ENCODE measurements at regions not wholly inside any gene's neighbourhood (a gene's known extent, or its start where the extent isn't known, plus 50 kb on each side); places are given as distances from the start of the nearest gene placed in this dataset.
A peak's percentile ranks its signal among the peaks of the same experiment; 100 is the strongest.

DNA sequence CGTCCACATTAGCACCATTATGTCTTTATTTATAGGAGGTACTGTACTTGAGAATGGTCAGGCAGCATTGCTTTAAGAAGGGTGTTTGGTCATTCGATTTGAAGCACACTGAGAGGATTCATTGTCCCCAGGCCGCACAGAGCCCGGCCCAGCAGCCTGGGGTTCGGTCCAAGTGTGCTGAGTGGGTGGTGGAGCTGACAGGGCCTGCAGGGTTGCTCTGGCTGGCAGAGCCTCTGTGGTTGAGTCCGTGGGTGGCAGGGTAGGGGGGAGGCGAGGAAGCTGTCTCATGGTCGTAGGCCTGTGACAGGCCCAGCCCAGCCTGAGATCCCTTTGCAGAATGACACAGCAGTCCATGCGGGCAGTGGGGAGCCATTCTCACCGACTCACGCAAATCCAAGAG is 227.7 kb upstream of the TOPAZ1 start:
- H3K9me3 Mint-ChIP-seq = peaks cover 0 to 3% (median 0%) of the 10 kb centered on the region in 7 donors
- H3K9me3 ChIP-seq (ENCODE audit: control insufficient read depth in 2 of 2, low read length in 2 of 2) = no peaks in the 10 kb centered on the region
- H3K27me3 Mint-ChIP-seq = peaks cover 44% of the 10 kb centered on the region
- no peak overlapping the region for H3K4me3 ChIP-seq (ENCODE audit: low read depth, low read length)
- no peak overlapping the region for H3K27ac Mint-ChIP-seq
- H3K4me1 ChIP-seq (ENCODE audit: control insufficient read depth, insufficient read depth, low read length, poor library complexity, severe bottlenecking) = no peaks in the 10 kb centered on the region
- peaks cover 8% of the 10 kb centered on the region for H3K27me3 ChIP-seq (ENCODE audit: control insufficient read depth, insufficient read depth, low read length)
- ATAC-seq (ENCODE audit: low read depth in 2 of 2) = no peak
- no peaks in the 10 kb centered on the region for H3K4me1 Mint-ChIP-seq
- H3K36me3 ChIP-seq (ENCODE audit: control insufficient read depth, insufficient read depth, low read length) = no peaks in the 10 kb centered on the region
- DNase-seq = no peak
- no peaks in the 10 kb centered on the region for H3K36me3 Mint-ChIP-seq
- H3K27ac ChIP-seq (ENCODE audit: insufficient read depth, low read length, poor library complexity, severe bottlenecking) = no peak overlapping the region
- H3K4me3 Mint-ChIP-seq = no peak overlapping the region

DNA sequence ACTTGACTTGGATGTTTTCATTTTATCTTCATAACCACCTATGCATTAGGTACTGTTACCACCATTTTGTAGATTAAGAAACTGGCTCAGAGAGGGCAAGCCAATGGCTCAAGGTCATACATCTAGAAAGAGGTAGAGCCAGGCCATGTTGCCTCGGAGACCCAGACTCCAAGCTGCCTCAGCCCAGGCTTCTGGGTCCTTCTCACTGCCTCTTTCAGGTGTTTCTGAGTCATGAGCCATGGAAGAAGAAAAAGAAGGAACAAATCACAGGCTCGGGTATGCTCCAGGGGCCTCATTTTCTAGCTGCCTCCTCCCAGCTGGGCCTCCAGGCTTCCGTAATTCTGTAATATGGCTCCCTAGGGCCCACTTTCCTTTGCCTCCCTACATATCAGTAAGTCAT is 226.5 kb upstream of the TOPAZ1 start:
- H3K4me3 Mint-ChIP-seq = no peak overlapping the region
- Histone ChIP-seq H3K27ac (ENCODE audit: insufficient read depth, low read length, poor library complexity, severe bottlenecking) (no peak overlapping the region), H3K36me3 (ENCODE audit: control insufficient read depth, insufficient read depth, low read length) (no peaks in the 10 kb centered on the region), H3K4me1 (ENCODE audit: control insufficient read depth, insufficient read depth, low read length, poor library complexity, severe bottlenecking) (no peaks in the 10 kb centered on the region), H3K4me3 (ENCODE audit: low read depth, low read length) (no peak overlapping the region), H3K27me3 (ENCODE audit: control insufficient read depth, insufficient read depth, low read length) (peaks cover 13% of the 10 kb centered on the region), H3K9me3 (ENCODE audit: control insufficient read depth in 2 of 2, low read length in 2 of 2) (no peaks in the 10 kb centered on the region)
- H3K4me1 Mint-ChIP-seq = no peaks in the 10 kb centered on the region
- no peak overlapping the region for H3K27ac Mint-ChIP-seq
- DNase-seq (no peak), ATAC-seq (ENCODE audit: low read depth in 2 of 2) (no peak)
- peaks cover 0 to 3% (median 0%) of the 10 kb centered on the region in 7 donors for H3K9me3 Mint-ChIP-seq
- no peaks in the 10 kb centered on the region for H3K36me3 Mint-ChIP-seq
- H3K27me3 Mint-ChIP-seq = peaks cover 46% of the 10 kb centered on the region

DNA sequence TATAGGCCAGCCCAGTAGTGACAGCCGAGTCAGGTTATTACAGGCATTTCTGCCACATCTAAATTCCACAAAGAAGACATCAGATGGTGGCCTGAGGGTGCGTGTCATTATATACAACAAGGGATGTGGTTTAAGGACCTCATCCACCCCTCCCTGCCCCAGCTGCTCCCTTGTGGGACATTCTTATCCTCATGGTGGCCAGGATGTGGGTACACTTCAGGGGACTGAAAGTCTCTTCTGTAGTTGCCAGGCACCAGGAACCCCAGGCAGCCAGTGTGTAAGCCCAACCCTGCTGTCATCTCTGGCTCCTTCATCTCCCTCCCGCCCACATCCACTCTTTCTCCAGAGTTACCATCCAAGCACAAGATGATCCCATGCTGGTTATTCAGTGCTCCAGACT is 224.9 kb upstream of the TOPAZ1 start:
- no peak overlapping the region for H3K4me3 Mint-ChIP-seq
- H3K27ac ChIP-seq (ENCODE audit: insufficient read depth, low read length, poor library complexity, severe bottlenecking) = no peak overlapping the region
- no peaks in the 10 kb centered on the region for H3K9me3 ChIP-seq (ENCODE audit: control insufficient read depth in 2 of 2, low read length in 2 of 2)
- H3K9me3 Mint-ChIP-seq = peaks cover 0 to 3% (median 0%) of the 10 kb centered on the region in 7 donors
- peaks cover 0 to 6% (median 0%) of the 10 kb centered on the region in 4 donors for H3K4me1 Mint-ChIP-seq
- H3K27me3 ChIP-seq (ENCODE audit: control insufficient read depth, insufficient read depth, low read length) = peaks cover 15% of the 10 kb centered on the region
- H3K36me3 ChIP-seq (ENCODE audit: control insufficient read depth, insufficient read depth, low read length) = no peaks in the 10 kb centered on the region
- no peak overlapping the region for H3K27ac Mint-ChIP-seq
- H3K27me3 Mint-ChIP-seq = peaks cover 48% of the 10 kb centered on the region
- no peaks in the 10 kb centered on the region for H3K36me3 Mint-ChIP-seq
- ATAC-seq (ENCODE audit: low read depth in 2 of 2) (no peak), DNase-seq (peak in 1 of 3 donors; percentile 15)
- no peaks in the 10 kb centered on the region for H3K4me1 ChIP-seq (ENCODE audit: control insufficient read depth, insufficient read depth, low read length, poor library complexity, severe bottlenecking)
- H3K4me3 ChIP-seq (ENCODE audit: low read depth, low read length) = no peak overlapping the region

DNA sequence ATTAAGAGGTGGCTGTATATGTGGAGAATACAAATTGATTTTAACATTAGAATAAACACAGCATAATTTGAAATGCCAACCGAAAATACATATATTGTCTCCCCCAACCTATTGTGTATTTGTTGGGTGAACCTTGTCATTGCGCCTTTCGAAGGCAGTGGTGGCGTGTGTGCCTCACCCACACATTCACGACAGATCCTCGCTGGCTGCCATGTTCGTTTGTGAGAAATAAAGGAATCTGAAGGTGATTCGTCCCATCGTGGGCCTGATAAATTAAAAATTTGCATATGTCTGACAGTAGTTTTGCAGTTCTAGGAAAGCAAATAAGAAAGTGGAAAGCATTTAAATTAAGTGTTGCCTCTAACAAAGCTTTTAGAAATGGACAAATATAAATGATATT is 222.8 kb upstream of the TOPAZ1 start:
- Histone ChIP-seq H3K36me3 (ENCODE audit: control insufficient read depth, insufficient read depth, low read length) (no peaks in the 10 kb centered on the region), H3K9me3 (ENCODE audit: control insufficient read depth in 2 of 2, low read length in 2 of 2) (no peaks in the 10 kb centered on the region), H3K27ac (ENCODE audit: insufficient read depth, low read length, poor library complexity, severe bottlenecking) (no peak overlapping the region), H3K4me1 (ENCODE audit: control insufficient read depth, insufficient read depth, low read length, poor library complexity, severe bottlenecking) (no peaks in the 10 kb centered on the region), H3K4me3 (ENCODE audit: low read depth, low read length) (no peak overlapping the region), H3K27me3 (ENCODE audit: control insufficient read depth, insufficient read depth, low read length) (peaks cover 28% of the 10 kb centered on the region)
- DNase-seq = no peak
- Mint-ChIP-seq H3K4me3 (no peak overlapping the region), H3K4me1 (peaks cover 0 to 9% (median 0%) of the 10 kb centered on the region in 4 donors), H3K27me3 (peaks cover 51% of the 10 kb centered on the region), H3K36me3 (no peaks in the 10 kb centered on the region), H3K9me3 (peaks cover 0 to 2% (median 0%) of the 10 kb centered on the region in 7 donors), H3K27ac (no peak overlapping the region)
- no peak for ATAC-seq (ENCODE audit: low read depth in 2 of 2)

DNA sequence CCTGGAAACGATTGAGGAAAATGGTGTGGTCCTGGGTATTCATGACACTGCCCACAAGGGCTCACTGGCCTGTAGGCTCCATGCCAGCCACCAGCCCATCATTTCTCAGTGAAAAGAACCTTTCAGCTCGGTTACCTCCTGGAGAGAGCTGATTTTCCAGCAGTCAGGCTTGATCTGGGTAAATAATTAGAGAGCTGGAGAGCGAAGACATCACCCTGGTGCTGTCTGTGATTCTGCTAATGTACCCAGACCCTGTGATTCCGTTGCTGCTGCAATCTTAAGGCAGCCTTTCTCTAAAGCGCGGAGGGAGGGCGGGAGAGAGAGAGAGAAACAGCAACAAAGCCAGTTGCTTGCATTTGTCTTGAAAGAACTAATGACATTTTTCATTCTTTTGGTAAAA is 221.9 kb upstream of the TOPAZ1 start:
- DNase-seq (no peak), ATAC-seq (ENCODE audit: low read depth in 2 of 2) (no peak)
- H3K36me3 Mint-ChIP-seq = no peaks in the 10 kb centered on the region
- peaks cover 0 to 9% (median 0%) of the 10 kb centered on the region in 4 donors for H3K4me1 Mint-ChIP-seq
- Histone ChIP-seq H3K4me3 (ENCODE audit: low read depth, low read length) (no peak overlapping the region), H3K27ac (ENCODE audit: insufficient read depth, low read length, poor library complexity, severe bottlenecking) (no peak overlapping the region), H3K36me3 (ENCODE audit: control insufficient read depth, insufficient read depth, low read length) (no peaks in the 10 kb centered on the region), H3K9me3 (ENCODE audit: control insufficient read depth in 2 of 2, low read length in 2 of 2) (no peaks in the 10 kb centered on the region), H3K4me1 (ENCODE audit: control insufficient read depth, insufficient read depth, low read length, poor library complexity, severe bottlenecking) (no peaks in the 10 kb centered on the region), H3K27me3 (ENCODE audit: control insufficient read depth, insufficient read depth, low read length) (peaks cover 28% of the 10 kb centered on the region)
- H3K27ac Mint-ChIP-seq = peak overlapping the region in 1 of 3 donors; percentile 92
- no peak overlapping the region for H3K4me3 Mint-ChIP-seq
- peaks cover 56% of the 10 kb centered on the region for H3K27me3 Mint-ChIP-seq
- peaks cover 0 to 2% (median 0%) of the 10 kb centered on the region in 7 donors for H3K9me3 Mint-ChIP-seq

DNA sequence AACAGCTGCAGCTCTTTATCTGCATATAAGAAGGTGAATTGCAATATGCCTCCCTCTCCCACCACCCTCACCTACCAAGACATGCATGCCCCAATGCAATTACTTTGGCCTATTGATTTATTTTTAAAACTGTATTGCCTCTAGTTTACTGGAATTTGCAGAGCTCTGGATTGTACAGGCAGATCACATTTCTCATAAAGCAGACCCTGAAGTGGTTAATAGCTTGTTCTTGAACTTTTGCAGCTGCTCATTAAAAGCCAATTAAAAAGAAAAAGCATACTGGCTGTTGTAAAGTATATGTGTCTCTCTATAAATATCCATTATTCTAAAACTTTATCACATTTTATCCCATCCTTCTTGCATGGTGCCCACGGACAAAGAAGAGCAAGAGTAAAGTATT is 221.5 kb upstream of the TOPAZ1 start:
- no peaks in the 10 kb centered on the region for H3K36me3 Mint-ChIP-seq
- peaks cover 0 to 2% (median 0%) of the 10 kb centered on the region in 7 donors for H3K9me3 Mint-ChIP-seq
- Histone ChIP-seq H3K27ac (ENCODE audit: insufficient read depth, low read length, poor library complexity, severe bottlenecking) (no peak overlapping the region), H3K27me3 (ENCODE audit: control insufficient read depth, insufficient read depth, low read length) (peaks cover 32% of the 10 kb centered on the region), H3K4me1 (ENCODE audit: control insufficient read depth, insufficient read depth, low read length, poor library complexity, severe bottlenecking) (no peaks in the 10 kb centered on the region), H3K36me3 (ENCODE audit: control insufficient read depth, insufficient read depth, low read length) (no peaks in the 10 kb centered on the region), H3K4me3 (ENCODE audit: low read depth, low read length) (no peak overlapping the region), H3K9me3 (ENCODE audit: control insufficient read depth in 2 of 2, low read length in 2 of 2) (no peaks in the 10 kb centered on the region)
- ATAC-seq (ENCODE audit: low read depth in 2 of 2) (no peak), DNase-seq (no peak)
- peaks cover 60% of the 10 kb centered on the region for H3K27me3 Mint-ChIP-seq
- no peak overlapping the region for H3K27ac Mint-ChIP-seq
- H3K4me3 Mint-ChIP-seq = no peak overlapping the region
- H3K4me1 Mint-ChIP-seq = peaks cover 0 to 9% (median 0%) of the 10 kb centered on the region in 4 donors

DNA sequence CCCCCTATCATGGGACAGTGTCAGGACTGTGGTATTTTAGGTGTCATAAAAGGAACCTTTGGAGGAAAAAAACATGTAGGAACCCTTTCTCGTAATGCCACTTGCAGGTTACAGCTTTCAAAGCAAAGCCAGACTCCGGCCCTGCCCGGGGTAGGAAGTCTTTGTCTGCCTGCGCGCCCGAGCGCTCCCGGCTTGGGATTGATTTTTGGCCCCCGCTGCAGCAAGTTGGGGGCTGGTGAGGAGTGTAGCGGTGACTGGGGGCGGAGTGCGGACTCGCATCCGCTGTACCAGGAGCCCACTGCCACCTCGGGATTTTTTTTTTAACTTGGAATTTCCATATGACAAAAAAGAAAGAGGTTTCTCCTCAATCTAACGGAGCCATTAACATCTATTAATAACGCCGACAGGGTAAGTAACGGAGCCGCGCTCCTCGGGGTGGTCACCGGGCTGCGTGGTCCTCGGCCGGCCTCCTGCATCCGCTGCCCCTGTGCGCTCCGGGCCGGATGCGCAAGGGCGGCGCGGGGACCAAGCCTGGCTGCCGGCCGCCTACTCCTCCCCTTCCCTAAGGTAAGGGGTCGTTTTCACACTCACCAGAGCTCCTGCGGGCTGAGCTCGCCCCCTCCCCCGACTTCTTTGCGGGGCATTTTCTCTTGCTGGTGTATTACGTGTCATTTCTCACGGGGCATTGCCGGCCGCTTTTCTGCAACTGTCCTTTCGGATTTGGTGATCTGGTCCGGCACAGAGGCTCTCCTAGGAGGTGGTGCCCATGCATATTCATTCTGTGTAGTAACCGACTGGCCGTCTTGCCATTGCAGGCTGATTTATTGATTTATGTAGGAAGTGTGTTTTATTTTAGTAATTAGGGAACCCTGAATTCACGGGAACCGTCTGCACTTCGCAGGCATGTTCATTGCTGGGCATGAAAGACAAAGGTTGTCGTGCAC is 219.8 kb upstream of the TOPAZ1 start:
- DNase-seq = no peak
- H3K9me3 ChIP-seq (ENCODE audit: control insufficient read depth in 2 of 2, low read length in 2 of 2) = no peaks in the 10 kb centered on the region
- H3K4me3 ChIP-seq (ENCODE audit: low read depth, low read length) = no peak overlapping the region
- H3K9me3 Mint-ChIP-seq = peaks cover 0 to 2% (median 0%) of the 10 kb centered on the region in 7 donors
- no peak for ATAC-seq (ENCODE audit: low read depth in 2 of 2)
- H3K36me3 Mint-ChIP-seq = no peaks in the 10 kb centered on the region
- H3K4me3 Mint-ChIP-seq = peak overlapping the region in 1 of 4 donors; percentile 11
- peaks cover 37% of the 10 kb centered on the region for H3K27me3 ChIP-seq (ENCODE audit: control insufficient read depth, insufficient read depth, low read length)
- H3K4me1 Mint-ChIP-seq = peaks cover 0 to 9% (median 0%) of the 10 kb centered on the region in 4 donors
- no peaks in the 10 kb centered on the region for H3K36me3 ChIP-seq (ENCODE audit: control insufficient read depth, insufficient read depth, low read length)
- H3K27me3 Mint-ChIP-seq = peaks cover 59% of the 10 kb centered on the region
- no peaks in the 10 kb centered on the region for H3K4me1 ChIP-seq (ENCODE audit: control insufficient read depth, insufficient read depth, low read length, poor library complexity, severe bottlenecking)
- no peak overlapping the region for H3K27ac Mint-ChIP-seq
- no peak overlapping the region for H3K27ac ChIP-seq (ENCODE audit: insufficient read depth, low read length, poor library complexity, severe bottlenecking)

Data from CD4-positive, CD25-positive, alpha-beta regulatory T cell (primary cell).